SH-SY5Y (cell line): ENCODE measurements at regions not wholly inside any gene's neighbourhood (a gene's known extent, or its start where the extent isn't known, plus 50 kb on each side); places are given as distances from the start of the nearest gene placed in this dataset.

Experiments used
- GATA2 ChIP-seq: IDR thresholded peaks from 2 replicates; pipeline ENCODE4 v1.6.1; 2011; ENCODE audit warnings: mild to moderate bottlenecking, low read depth, low read length
- GATA3 ChIP-seq: IDR thresholded peaks from 2 replicates; pipeline ENCODE4 v1.6.1; 2011; ENCODE audit warnings: low read depth, mild to moderate bottlenecking, low read length, moderate library complexity

- TF ChIP-seq GATA3, result no peak
- TF ChIP-seq GATA2, result no peak
Observed at GRCh38 chr10:31677195-31678138, 251.2 kb downstream of the ARHGAP12 start.
